Stimulated activated CD8-positive, alpha-beta memory T cell treated with anti-CD3 and anti-CD28 coated beads, Interleukin-15, amount 100 ng/mL, for 4 hours (primary cell): ENCODE measurements at regions not wholly inside any gene's neighbourhood (a gene's known extent, or its start where the extent isn't known, plus 50 kb on each side); places are given as distances from the start of the nearest gene placed in this dataset.

ENCODE experiments used
- DNase-seq, 2 donors: peaks; one replicate each; pipeline ENCODE4 v3.0.0-alpha.2; 2020; ENCODE audit warnings: low read depth in 2 of 2

- no peak for DNase-seq
Observed at GRCh38 chr5:89041976-89042375, 159.0 kb upstream of the MEF2C start.

GRCh38 chr5:89041249-89041779 is 158.3 kb upstream of the MEF2C start:
- no peak for DNase-seq

GRCh38 chr5:89036704-89037489 is 153.9 kb upstream of the MEF2C start:
- DNase-seq, result no peak

- no peak for DNase-seq
Observed at GRCh38 chr5:89036166-89036565, 153.2 kb upstream of the MEF2C start.

- DNase-seq, result no peak
Observed at GRCh38 chr5:89034588-89034987, 151.6 kb upstream of the MEF2C start.

- no peak for DNase-seq
Observed at GRCh38 chr5:89030798-89031197, 147.8 kb upstream of the MEF2C start.

- DNase-seq, result no peak
Observed at GRCh38 chr5:89028595-89029285, 145.8 kb upstream of the MEF2C start.

- DNase-seq, result no peak
Observed at GRCh38 chr5:89024045-89024444, 141.1 kb upstream of the MEF2C start.

- DNase-seq, result no peak
Observed at GRCh38 chr5:89020926-89021610, 138.1 kb upstream of the MEF2C start.

GRCh38 chr5:89016741-89017303 is 133.8 kb upstream of the MEF2C start:
- no peak for DNase-seq

GRCh38 chr5:89015409-89015808 is 132.4 kb upstream of the MEF2C start:
- DNase-seq, result no peak

- DNase-seq, result no peak
Observed at GRCh38 chr5:89011778-89012711, 129.1 kb upstream of the MEF2C start.

GRCh38 chr5:89010512-89010911 is 127.5 kb upstream of the MEF2C start:
- no peak for DNase-seq

GRCh38 chr5:89008291-89008690 is 125.3 kb upstream of the MEF2C start:
- no peak for DNase-seq

GRCh38 chr5:89005990-89006389 is 123.0 kb upstream of the MEF2C start:
- DNase-seq, result no peak

GRCh38 chr5:89004379-89004778 is 121.4 kb upstream of the MEF2C start:
- DNase-seq, result no peak

GRCh38 chr5:89003563-89004036 is 120.6 kb upstream of the MEF2C start:
- no peak for DNase-seq

GRCh38 chr5:88999853-89000252 is 116.9 kb upstream of the MEF2C start:
- DNase-seq, result no peak

GRCh38 chr5:88997937-88998336 is 115.0 kb upstream of the MEF2C start:
- no peak for DNase-seq

- DNase-seq, result no peak
Observed at GRCh38 chr5:88984040-88984439, 101.1 kb upstream of the MEF2C start.

- DNase-seq, result no peak
Observed at GRCh38 chr5:88979726-88980125, 96.7 kb upstream of the MEF2C start.
